ENCODE measurements at regions not wholly inside any gene's neighbourhood (a gene's known extent, or its start where the extent isn't known, plus 50 kb on each side); places are given as distances from the start of the nearest gene placed in this dataset.

DNA sequence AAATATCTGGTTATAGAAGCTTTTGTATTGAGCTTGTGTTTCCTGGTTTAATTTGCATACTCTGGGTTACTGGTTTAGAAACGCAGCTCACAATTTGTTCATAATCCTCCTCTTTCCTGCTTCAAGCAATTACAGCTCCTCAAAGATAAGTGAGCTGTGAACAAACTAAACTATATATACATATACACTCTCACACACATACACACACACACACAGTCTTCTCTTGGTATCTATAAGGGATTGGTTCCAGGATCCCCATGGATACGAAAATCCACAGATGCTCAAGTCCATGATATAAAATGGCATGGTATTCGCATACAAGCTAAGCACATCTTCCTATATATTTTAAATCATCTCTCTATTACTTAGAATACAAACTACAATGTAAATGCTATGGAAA, 510.9 kb upstream of the CDH18 start:
- DNase-seq (ENCODE audit: low spot score): no peak
- TF ChIP-seq, protein P1, sequence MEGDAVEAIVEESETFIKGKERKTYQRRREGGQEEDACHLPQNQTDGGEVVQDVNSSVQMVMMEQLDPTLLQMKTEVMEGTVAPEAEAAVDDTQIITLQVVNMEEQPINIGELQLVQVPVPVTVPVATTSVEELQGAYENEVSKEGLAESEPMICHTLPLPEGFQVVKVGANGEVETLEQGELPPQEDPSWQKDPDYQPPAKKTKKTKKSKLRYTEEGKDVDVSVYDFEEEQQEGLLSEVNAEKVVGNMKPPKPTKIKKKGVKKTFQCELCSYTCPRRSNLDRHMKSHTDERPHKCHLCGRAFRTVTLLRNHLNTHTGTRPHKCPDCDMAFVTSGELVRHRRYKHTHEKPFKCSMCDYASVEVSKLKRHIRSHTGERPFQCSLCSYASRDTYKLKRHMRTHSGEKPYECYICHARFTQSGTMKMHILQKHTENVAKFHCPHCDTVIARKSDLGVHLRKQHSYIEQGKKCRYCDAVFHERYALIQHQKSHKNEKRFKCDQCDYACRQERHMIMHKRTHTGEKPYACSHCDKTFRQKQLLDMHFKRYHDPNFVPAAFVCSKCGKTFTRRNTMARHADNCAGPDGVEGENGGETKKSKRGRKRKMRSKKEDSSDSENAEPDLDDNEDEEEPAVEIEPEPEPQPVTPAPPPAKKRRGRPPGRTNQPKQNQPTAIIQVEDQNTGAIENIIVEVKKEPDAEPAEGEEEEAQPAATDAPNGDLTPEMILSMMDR (IDR thresholded peaks at IDR 0.05; ENCODE audit: borderline replicate concordance, control extremely low read depth, extremely low read depth, insufficient read depth, missing control alignments): no peak
- in situ Hi-C loops (cut with MboI; ENCODE audit: low sequenced_read_pairs, unreplicated experiment): no loop called here

DNA sequence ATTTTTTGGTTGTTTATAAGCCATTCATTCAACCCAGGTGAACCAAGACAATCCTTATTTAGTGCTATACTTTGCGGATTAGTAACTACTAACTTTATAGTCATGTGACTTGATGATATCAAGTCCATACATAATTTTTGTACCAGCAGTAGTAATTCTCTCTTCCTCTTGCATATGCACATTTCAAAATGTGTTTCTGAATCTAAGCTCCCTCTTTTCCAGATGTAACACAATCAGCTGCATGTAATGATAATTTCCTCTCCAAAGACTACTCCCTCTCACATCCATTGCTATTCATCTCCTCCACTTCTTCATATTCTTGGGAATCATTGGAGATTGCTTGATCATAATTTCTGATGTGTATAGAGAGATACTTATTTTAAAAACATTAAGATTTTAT, 510.1 kb upstream of the CDH18 start:
- no peak for DNase-seq (ENCODE audit: low spot score)
- in situ Hi-C loops (cut with MboI; ENCODE audit: low sequenced_read_pairs, unreplicated experiment): no loop called here

DNA sequence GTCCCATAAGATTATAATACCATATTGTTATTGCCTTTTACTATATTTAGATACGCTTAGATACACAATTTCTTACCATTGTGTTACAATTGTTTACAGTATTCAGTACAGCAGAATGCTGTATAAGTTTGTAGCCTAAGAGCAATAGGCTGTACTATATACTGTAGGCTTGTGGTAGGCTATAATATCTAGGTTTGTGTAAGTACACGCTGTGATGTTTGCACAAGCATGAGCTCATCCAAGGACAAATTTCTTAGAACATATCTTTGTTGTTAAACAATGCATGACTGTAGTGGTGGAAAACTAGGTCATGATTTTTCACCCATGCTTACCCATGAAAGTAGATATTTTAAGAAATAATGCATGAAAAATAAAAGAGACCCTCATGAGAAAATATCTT, 509.4 kb upstream of the CDH18 start:
- in situ Hi-C loops (cut with MboI; ENCODE audit: low sequenced_read_pairs, unreplicated experiment): no loop called here
- TF ChIP-seq, protein P1 (IDR thresholded peaks at IDR 0.05; ENCODE audit: borderline replicate concordance, control extremely low read depth, extremely low read depth, insufficient read depth, missing control alignments): no peak
- no peak for DNase-seq (ENCODE audit: low spot score)

More for the DNA sequence above, 510.1 kb upstream of the CDH18 start:
- TF ChIP-seq, protein P1 (IDR thresholded peaks at IDR 0.05; ENCODE audit: borderline replicate concordance, control extremely low read depth, extremely low read depth, insufficient read depth, missing control alignments): no peak

DNA sequence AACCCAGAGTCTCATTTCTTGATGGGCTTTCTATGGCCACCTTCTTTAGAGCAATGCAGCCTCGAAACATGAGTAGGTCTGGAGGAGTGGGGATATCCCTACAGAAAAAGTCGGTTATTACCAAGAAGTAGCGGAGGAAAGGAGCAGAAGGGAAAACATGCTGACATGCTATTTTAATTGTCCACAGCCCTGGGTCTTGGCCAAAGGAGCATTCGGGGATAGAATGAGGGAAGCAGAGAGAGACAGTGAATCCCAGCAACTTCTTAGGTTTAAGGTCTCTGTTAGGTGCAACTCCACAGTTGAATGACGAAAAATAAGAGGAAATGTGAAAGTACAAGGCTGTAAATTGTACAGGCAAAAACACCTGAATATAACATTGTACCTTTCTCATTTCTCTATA, 506.7 kb upstream of the CDH18 start:
- TF ChIP-seq, protein P1 (IDR thresholded peaks at IDR 0.05; ENCODE audit: borderline replicate concordance, control extremely low read depth, extremely low read depth, insufficient read depth, missing control alignments): no peak
- DNase-seq (ENCODE audit: low spot score): no peak
- in situ Hi-C loops (cut with MboI; ENCODE audit: low sequenced_read_pairs, unreplicated experiment): no loop called here

DNA sequence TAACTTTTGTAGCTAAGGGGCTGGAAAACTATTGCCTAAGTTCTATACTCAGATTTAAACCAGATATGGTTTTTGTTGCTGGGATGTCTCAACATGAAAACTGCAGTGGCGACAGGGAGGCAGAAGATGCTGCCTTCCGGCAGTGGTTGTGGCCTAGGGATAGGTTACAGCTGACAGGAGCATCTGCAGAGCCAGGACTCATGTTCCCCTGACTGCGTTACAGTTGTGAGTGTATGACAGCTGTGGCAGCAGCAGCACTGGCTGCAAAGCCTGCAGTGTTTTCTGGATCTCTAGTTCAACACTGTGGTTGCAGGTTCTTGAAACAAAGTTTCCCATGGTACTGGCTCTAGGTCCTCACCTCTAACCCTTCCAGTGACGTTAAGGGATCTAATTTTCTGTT, 498.8 kb upstream of the CDH18 start:
- DNase-seq (ENCODE audit: low spot score): no peak
- in situ Hi-C loops (cut with MboI; ENCODE audit: low sequenced_read_pairs, unreplicated experiment): no loop called here
- TF ChIP-seq, protein P1 (IDR thresholded peaks at IDR 0.05; ENCODE audit: borderline replicate concordance, control extremely low read depth, extremely low read depth, insufficient read depth, missing control alignments): no peak

DNA sequence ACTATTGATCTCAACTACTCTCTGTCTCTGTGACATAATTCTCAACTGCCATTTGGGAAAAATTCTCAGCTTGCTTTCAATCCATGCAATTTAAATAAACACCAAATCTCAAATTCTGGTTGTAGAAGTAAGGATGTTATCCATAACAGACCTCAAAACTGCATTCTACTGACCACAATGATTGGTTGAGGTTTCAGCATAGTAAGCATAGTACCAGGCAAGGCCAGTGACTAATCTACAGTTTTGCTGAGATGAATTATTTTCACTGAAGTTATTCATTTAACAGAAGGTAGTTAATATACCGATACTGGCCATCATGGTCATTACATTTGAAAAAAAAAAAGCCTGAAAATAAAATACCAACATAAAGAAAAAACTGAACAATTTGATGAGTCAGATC, 488.0 kb upstream of the CDH18 start:
- in situ Hi-C loops (cut with MboI; ENCODE audit: low sequenced_read_pairs, unreplicated experiment): no loop called here
- DNase-seq (ENCODE audit: low spot score): no peak
- TF ChIP-seq, protein P1 (IDR thresholded peaks at IDR 0.05; ENCODE audit: borderline replicate concordance, control extremely low read depth, extremely low read depth, insufficient read depth, missing control alignments): no peak

DNA sequence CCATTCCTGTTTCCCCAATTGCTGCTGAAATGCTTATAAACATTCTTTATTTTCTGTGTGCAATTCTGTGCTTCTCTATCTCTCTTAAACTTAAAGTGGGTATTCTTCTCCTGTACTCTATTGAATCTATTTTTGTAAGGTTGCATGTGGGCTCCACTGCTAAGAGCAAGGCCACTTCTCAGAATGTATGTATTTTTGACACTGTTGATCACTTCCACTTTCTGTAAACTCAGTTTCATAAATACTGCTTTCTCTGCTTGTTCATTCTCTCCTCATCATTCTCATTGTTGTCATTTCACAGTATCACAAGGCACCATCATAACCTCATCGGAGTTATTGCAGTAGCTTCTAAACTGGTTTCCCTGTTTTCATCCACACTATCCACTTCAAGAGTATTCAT, 483.0 kb upstream of the CDH18 start:
- DNase-seq (ENCODE audit: low spot score): no peak
- TF ChIP-seq, protein P1 (IDR thresholded peaks at IDR 0.05; ENCODE audit: borderline replicate concordance, control extremely low read depth, extremely low read depth, insufficient read depth, missing control alignments): no peak
- in situ Hi-C loops (cut with MboI; ENCODE audit: low sequenced_read_pairs, unreplicated experiment): no loop called here

Measured in GM13976 (cell line).